Prostate gland (tissue), 2 donors: ENCODE measurements at regions not wholly inside any gene's neighbourhood (a gene's known extent, or its start where the extent isn't known, plus 50 kb on each side); places are given as distances from the start of the nearest gene placed in this dataset.

ENCODE experiments used
- POLR2A ChIP-seq: fragments of 450-650 bp; IDR thresholded peaks from one replicate; pipeline ENCODE4 v1.6.1; 2016; ENCODE audit warnings: antibody characterized with exemption, mild to moderate bottlenecking
- POLR2AphosphoS5 ChIP-seq: sonication (generic); formaldehyde crosslinking; IDR thresholded peaks from one replicate; pipeline ENCODE4 v1.6.1; 2017; ENCODE audit warnings: antibody characterized with exemption
- TF ChIP-seq, protein P1 (sequence below), 4 experiments: fragments of 200-600 bp in 2 of 4; fragments of 450-650 bp in 2 of 4; sonication (generic) in 2 of 4; IDR thresholded peaks; 1 replicate in 3 of 4; 2 replicates in 1 of 4; pipeline ENCODE4 v1.5.1; 2016 to 2019; ENCODE audit warnings: antibody characterized with exemption in 4 of 4, mild to moderate bottlenecking in 2 of 4, moderate library complexity in 2 of 4

DNA sequence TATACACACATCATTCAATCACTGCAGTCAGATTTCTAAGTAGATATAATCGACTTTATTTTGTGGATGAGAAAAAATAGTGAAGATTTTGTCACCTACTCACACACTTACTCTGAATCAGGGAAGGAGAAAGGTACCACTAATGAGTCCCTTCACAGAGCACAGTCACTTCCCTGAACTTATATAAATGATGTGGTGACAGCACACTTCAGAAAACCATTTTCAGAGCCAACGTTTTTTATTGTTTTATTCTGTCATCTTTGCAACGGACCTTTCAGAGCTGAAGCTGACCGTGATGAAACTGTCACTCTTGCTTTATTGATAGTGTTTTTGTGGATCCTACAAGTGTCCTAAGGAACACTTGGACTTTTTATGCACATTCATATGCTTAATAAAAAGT, 956.6 kb downstream of the SQOR start:
- TF ChIP-seq, protein P1, sequence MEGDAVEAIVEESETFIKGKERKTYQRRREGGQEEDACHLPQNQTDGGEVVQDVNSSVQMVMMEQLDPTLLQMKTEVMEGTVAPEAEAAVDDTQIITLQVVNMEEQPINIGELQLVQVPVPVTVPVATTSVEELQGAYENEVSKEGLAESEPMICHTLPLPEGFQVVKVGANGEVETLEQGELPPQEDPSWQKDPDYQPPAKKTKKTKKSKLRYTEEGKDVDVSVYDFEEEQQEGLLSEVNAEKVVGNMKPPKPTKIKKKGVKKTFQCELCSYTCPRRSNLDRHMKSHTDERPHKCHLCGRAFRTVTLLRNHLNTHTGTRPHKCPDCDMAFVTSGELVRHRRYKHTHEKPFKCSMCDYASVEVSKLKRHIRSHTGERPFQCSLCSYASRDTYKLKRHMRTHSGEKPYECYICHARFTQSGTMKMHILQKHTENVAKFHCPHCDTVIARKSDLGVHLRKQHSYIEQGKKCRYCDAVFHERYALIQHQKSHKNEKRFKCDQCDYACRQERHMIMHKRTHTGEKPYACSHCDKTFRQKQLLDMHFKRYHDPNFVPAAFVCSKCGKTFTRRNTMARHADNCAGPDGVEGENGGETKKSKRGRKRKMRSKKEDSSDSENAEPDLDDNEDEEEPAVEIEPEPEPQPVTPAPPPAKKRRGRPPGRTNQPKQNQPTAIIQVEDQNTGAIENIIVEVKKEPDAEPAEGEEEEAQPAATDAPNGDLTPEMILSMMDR (IDR thresholded peaks at IDR 0.05), result no peak
- TF ChIP-seq POLR2A (no peak), POLR2AphosphoS5 (no peak)
